ENCODE measurements at regions not wholly inside any gene's neighbourhood (a gene's known extent, or its start where the extent isn't known, plus 50 kb on each side); places are given as distances from the start of the nearest gene placed in this dataset.
"Not testable (repeated sequence)": the region's sequence is repeated elsewhere in the genome, so short reads cannot be mapped to it uniquely, and the experiment has no call there.

DNA sequence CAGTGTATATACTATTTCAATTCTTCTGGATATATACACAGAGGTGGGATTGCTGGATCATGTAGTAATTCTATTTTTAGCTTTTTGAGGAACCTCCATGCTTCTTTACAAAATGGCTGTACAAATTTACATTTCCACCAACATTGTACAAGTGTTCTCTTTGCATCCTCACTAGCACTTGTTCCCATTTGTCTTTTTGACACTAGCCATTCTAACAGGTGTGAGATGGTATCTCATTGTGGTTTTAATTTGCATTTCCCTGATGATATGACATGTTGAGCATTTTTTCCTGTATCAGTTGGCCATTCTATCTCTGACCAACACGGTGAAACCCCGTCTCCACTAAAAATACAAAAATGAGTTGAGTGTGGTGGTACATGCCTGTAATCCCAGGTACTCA, 68.1 kb upstream of the PMEPA1 start:
- TF ChIP-seq, protein P1, sequence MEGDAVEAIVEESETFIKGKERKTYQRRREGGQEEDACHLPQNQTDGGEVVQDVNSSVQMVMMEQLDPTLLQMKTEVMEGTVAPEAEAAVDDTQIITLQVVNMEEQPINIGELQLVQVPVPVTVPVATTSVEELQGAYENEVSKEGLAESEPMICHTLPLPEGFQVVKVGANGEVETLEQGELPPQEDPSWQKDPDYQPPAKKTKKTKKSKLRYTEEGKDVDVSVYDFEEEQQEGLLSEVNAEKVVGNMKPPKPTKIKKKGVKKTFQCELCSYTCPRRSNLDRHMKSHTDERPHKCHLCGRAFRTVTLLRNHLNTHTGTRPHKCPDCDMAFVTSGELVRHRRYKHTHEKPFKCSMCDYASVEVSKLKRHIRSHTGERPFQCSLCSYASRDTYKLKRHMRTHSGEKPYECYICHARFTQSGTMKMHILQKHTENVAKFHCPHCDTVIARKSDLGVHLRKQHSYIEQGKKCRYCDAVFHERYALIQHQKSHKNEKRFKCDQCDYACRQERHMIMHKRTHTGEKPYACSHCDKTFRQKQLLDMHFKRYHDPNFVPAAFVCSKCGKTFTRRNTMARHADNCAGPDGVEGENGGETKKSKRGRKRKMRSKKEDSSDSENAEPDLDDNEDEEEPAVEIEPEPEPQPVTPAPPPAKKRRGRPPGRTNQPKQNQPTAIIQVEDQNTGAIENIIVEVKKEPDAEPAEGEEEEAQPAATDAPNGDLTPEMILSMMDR (IDR thresholded peaks at IDR 0.05; ENCODE audit: low read depth, low read length, missing control alignments) = no peak
- no peak overlapping the region for H3K4me3 ChIP-seq (ENCODE audit: low read depth, low read length)
- DNase-seq (ENCODE audit: low read depth) = no peak
- in situ Hi-C loops (cut with HindIII; ENCODE audit: low sequenced_read_pairs) = no loop called here

DNA sequence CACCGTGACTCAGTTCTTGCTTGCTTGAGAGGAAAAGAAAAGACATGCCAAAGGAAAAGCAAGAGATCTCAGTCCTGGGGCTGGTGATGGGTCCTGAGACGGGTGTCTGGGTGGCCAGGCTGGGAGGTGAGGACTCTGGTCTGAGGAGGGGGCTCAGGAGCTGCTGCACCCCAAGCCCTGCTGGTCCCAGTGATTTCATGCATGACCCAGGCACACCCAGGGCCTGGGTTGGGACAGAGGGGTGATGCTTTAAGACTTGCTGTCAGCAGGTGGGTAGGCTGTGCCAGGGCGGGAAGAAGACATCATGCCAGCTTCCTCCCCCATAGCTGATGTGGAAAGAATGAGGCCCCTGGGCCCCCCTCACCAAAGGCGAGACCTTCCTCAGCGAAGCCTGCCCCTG, 65.1 kb upstream of the PMEPA1 start:
- H3K4me3 ChIP-seq (ENCODE audit: low read depth, low read length) = no peak overlapping the region
- DNase-seq (ENCODE audit: low read depth) = no peak
- TF ChIP-seq, protein P1 (IDR thresholded peaks at IDR 0.05; ENCODE audit: low read depth, low read length, missing control alignments) = no peak
- in situ Hi-C loops (cut with HindIII; ENCODE audit: low sequenced_read_pairs) = no loop called here

DNA sequence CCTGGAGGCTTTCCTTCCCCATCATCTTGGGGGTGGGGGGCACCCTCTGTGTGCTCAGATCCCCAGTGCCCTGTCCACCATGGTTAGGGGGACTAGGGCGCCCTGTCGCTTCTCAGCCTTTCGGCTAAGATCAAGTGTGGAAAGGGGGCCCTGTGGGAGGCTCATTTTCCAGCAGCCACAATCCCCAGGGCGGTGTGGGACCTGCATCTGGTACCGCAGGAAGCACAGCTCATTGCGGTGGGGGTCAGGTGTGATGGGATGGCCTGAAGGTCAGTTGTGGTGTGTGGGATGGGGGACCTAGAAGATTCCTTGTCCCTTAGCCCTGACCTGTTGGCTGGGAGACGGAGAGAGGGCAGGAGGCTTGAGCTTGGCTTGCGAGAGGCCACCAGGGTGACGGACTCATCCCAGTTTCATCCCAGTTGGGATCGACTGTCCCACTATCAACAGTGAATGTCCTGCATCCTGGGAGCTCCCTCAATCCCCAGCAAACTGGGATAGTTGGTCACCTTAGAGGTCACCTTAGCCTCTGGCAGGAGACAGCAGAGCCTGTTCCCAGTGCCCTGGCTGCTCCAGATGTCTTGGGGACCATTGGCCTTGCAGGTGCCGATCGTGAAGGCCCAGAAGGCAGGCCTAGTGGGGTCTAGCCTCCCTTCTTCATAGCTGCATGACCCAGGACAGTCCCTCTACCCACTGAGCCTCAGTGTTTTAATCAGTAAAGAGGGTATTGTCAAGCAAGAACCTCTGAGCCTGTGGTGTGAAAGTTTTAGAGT, 64.5 kb upstream of the PMEPA1 start:
- no peak for DNase-seq (ENCODE audit: low read depth)
- no peak overlapping the region for H3K4me3 ChIP-seq (ENCODE audit: low read depth, low read length)
- TF ChIP-seq, protein P1 (IDR thresholded peaks at IDR 0.05; ENCODE audit: low read depth, low read length, missing control alignments) = no peak
- in situ Hi-C loops (cut with HindIII; ENCODE audit: low sequenced_read_pairs) = no loop called here

DNA sequence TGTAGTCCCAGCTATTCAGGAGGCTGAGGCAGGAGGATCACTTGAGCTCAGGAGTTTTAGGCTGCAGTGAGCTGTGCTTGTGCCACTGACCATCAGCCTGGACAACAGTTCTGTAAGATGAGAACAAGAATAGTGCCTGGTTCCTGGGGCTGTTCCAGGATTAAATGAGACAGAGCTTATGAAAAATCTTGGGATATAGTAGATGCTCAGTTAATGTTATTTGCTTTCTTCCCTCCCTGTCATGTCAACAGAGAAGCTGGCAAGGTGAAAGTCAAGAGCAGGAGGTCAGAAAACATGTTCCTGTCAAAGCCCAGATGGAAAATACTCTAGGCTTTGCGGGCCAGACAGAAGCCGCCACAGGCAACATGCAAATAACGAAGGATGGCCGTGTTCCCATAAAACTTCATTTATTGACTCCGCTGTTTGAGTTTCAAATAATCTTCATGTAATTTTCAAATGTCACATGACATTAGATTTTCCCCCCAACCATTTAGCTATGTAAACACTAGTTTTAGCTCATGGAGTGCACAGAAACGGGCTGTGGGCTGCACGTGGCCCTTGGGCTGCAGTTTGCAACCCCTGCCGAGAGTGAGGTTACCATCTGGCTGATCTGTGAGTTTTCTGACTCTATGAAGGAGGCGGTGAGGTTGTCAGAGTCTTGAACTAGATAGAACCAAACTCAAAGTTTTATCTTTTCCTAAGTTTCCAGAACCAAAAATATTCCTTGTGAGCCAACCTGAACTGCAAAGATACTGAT, 63.4 kb upstream of the PMEPA1 start:
- in situ Hi-C loops (cut with HindIII; ENCODE audit: low sequenced_read_pairs) = no loop called here
- TF ChIP-seq, protein P1 (IDR thresholded peaks at IDR 0.05; ENCODE audit: low read depth, low read length, missing control alignments) = no peak
- no peak for DNase-seq (ENCODE audit: low read depth)
- H3K4me3 ChIP-seq (ENCODE audit: low read depth, low read length) = no peak overlapping the region

DNA sequence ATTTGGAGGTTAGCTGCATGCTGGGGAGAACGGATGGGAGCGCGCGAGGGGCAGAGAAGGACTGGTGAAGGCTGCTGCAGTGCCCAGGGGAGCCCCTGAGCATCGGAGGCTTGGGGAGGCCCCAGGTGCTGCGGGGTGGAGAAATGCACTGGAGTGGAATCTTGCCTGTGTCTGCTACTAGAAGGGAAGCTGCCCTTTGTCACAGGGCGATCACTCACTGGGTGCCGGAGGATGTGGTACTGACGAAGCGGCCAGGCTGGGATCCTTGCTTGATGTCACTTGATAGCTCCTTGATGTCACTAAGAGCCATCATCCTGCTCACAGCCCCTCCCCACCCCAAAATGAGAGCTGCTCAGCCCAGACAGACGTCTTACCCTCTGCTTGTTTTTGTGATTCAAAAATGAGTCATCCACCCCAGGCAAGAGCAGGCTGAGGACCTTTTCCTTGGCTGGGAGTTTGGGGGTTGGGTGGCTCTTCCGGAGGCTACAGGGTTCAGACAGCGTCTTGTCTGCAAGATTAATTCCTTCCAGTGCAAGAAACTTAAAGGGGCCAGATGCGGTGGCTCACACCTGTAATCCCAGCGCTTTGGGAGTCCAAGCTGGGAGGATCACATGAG, 62.6 kb upstream of the PMEPA1 start:
- in situ Hi-C loops (cut with HindIII; ENCODE audit: low sequenced_read_pairs) = no loop called here
- DNase-seq (ENCODE audit: low read depth) = no peak
- no peak overlapping the region for H3K4me3 ChIP-seq (ENCODE audit: low read depth, low read length)
- TF ChIP-seq, protein P1 (IDR thresholded peaks at IDR 0.05; ENCODE audit: low read depth, low read length, missing control alignments) = no peak

DNA sequence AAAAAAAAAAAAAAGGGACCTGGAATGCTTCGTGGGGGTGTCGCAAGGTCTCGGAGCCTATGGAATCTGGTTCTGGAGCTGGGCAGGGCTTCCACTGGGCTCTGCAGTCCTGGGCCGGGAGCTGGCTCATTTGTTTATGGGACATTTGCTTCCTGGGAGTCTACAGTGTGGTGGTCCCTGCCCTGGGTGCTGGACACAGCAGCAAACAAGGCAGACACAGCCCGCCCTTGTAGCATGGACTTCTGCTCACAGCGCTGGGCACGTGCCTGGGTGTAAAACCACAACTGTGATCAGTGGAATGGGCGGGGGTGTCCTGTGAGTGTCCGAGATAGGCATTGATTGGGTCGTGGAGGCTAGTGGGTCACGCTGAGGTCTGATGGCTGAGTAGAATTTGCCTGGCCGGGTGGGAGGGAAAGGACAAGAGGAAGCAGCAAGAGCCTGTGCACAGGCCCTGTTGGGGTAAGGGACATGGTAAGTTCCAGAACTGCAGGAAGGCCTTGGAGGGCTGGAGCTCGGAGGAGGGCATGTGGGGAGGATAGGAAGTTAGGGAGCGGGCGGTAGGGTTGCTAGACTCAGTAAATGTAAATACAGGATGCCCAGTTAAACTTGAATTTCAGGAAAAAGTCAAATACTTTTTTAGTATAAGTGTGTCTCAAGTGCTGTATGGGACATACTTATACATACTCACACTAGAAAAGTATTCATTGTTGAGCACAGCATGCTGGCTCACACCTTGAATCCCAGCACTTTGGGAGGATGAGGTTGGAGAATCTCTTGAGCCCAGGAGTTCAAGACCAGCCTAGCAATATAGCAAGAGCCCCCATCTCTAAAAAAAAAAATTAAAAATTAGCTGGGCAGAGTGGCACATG, 61.3 kb upstream of the PMEPA1 start:
- no peak for DNase-seq (ENCODE audit: low read depth)
- in situ Hi-C loops (cut with HindIII; ENCODE audit: low sequenced_read_pairs) = no loop called here
- H3K4me3 ChIP-seq (ENCODE audit: low read depth, low read length) = no peak overlapping the region
- TF ChIP-seq, protein P1 (IDR thresholded peaks at IDR 0.05; ENCODE audit: low read depth, low read length, missing control alignments) = no peak

DNA sequence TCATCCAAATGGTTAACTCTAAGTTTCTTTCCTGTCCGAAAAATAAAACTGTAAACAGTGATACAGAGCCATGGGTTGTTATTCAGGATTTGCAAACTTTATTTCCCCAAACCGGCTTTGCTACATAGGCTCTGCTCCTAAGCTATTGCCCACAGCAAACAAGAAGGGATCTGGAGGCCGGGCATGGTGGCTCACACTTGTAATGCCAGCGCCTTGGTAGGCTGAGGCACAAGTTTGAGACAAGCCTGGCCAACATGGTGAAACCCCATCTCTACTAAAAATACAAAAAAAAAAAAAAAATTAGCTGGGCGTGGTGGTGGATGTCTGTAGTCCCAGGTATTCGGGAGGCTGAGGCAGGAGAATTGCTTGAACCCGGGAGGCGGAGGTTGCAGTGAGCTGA, 60.6 kb upstream of the PMEPA1 start:
- H3K4me3 ChIP-seq (ENCODE audit: low read depth, low read length); in situ Hi-C loops (cut with HindIII; ENCODE audit: low sequenced_read_pairs); DNase-seq (ENCODE audit: low read depth): not testable (repeated sequence)

Data from astrocyte of the cerebellum (primary cell).